ENCODE measurements at regions not wholly inside any gene's neighbourhood (a gene's known extent, or its start where the extent isn't known, plus 50 kb on each side); places are given as distances from the start of the nearest gene placed in this dataset.

DNA sequence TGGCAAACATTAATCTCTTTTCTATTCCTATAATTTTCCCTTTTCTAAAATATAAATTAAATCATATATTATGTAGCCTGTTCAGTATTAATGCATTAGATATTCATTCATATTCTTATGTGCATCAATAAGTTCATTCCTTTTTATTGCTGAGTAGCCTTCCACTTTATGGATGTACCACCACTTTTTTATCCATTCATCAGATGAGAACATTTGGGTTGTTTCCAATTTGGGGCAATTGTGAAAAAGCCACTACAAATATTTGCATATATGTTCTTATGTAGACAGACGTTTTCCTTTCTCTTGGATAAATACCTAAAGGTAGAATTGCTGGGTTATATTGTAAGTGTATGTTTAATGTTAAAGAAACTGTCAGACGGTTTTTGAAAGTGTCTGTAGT is 79.4 kb upstream of the MAPK10 start:
- Histone ChIP-seq H3K4me3 (ENCODE audit: low read depth in 1 of 2, low read length in 1 of 2) (no peak overlapping the region), H3K36me3 (no peaks in the 10 kb centered on the region), H3K27ac (no peak overlapping the region), H3K9me3 (no peaks in the 10 kb centered on the region), H3K4me1 (ENCODE audit: control insufficient read depth in 1 of 2, insufficient read depth in 1 of 2, low read depth in 1 of 2, low read length in 1 of 2) (no peaks in the 10 kb centered on the region), H3K27me3 (no peaks in the 10 kb centered on the region)
- no peak for TF ChIP-seq CTCF (IDR thresholded peaks at IDR 0.05)

GRCh38 chr4:86441175-86441936 is 81.5 kb upstream of the MAPK10 start:
- H3K4me1 ChIP-seq (ENCODE audit: control insufficient read depth in 1 of 2, insufficient read depth in 1 of 2, low read depth in 1 of 2, low read length in 1 of 2): no peaks in the 10 kb centered on the region
- H3K36me3 ChIP-seq: no peaks in the 10 kb centered on the region
- TF ChIP-seq CTCF (IDR thresholded peaks at IDR 0.05): no peak
- no peak overlapping the region for H3K4me3 ChIP-seq (ENCODE audit: low read depth in 1 of 2, low read length in 1 of 2)
- H3K27ac ChIP-seq: no peak overlapping the region
- no peaks in the 10 kb centered on the region for H3K27me3 ChIP-seq
- H3K9me3 ChIP-seq: no peaks in the 10 kb centered on the region

DNA sequence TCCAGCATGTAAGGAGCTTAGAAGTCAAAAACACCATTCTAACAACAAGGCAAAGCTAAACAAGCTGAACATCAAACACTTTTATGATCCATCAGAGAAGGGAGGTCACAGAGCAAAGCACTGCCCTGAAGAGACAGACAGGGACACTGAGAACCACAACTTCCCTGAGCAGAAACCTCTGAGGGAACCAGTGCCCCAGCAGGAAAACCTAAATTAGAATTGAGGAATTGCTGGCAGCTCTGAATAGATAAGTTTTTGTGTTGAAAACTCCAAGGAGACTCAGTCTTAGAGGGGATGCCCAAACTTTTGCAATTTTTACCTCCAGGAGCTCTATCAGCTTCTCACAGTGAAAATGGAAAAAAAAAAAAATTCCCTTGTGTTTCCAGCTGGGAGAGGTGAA is 83.0 kb upstream of the MAPK10 start:
- Histone ChIP-seq H3K27ac (no peak overlapping the region), H3K4me1 (ENCODE audit: control insufficient read depth in 1 of 2, insufficient read depth in 1 of 2, low read depth in 1 of 2, low read length in 1 of 2) (no peaks in the 10 kb centered on the region), H3K9me3 (no peaks in the 10 kb centered on the region), H3K4me3 (ENCODE audit: low read depth in 1 of 2, low read length in 1 of 2) (no peak overlapping the region), H3K27me3 (no peaks in the 10 kb centered on the region), H3K36me3 (no peaks in the 10 kb centered on the region)
- TF ChIP-seq CTCF (IDR thresholded peaks at IDR 0.05): no peak

DNA sequence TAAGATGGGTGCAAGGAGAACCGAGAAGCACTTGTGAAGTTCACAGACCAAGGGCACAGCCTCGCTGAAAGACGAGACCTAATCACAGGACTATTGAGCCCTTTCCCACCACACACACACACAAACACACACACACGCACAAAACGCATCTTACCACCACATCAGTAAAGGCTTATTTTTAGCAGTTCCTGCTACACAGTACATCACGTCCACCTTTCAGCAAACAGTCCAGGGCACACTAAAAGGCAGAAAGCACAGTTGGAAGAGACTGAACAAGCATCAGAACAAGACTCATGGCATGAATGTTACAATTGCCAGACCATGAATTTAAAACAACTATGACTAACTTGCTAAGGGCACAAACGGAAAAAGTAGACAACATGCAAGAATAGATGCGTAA is 83.6 kb upstream of the MAPK10 start:
- TF ChIP-seq CTCF (IDR thresholded peaks at IDR 0.05): no peak
- Histone ChIP-seq H3K4me3 (ENCODE audit: low read depth in 1 of 2, low read length in 1 of 2) (no peak overlapping the region), H3K27me3 (no peaks in the 10 kb centered on the region), H3K4me1 (ENCODE audit: control insufficient read depth in 1 of 2, insufficient read depth in 1 of 2, low read depth in 1 of 2, low read length in 1 of 2) (no peaks in the 10 kb centered on the region), H3K36me3 (no peaks in the 10 kb centered on the region), H3K9me3 (no peaks in the 10 kb centered on the region), H3K27ac (no peak overlapping the region)

GRCh38 chr4:86446996-86447395 is 87.1 kb upstream of the MAPK10 start:
- Histone ChIP-seq H3K27ac (no peak overlapping the region), H3K4me3 (ENCODE audit: low read depth in 1 of 2, low read length in 1 of 2) (no peak overlapping the region), H3K27me3 (no peaks in the 10 kb centered on the region), H3K36me3 (no peaks in the 10 kb centered on the region), H3K9me3 (no peaks in the 10 kb centered on the region), H3K4me1 (ENCODE audit: control insufficient read depth in 1 of 2, insufficient read depth in 1 of 2, low read depth in 1 of 2, low read length in 1 of 2) (no peaks in the 10 kb centered on the region)
- TF ChIP-seq CTCF (IDR thresholded peaks at IDR 0.05): no peak
